ENCODE measurements at regions not wholly inside any gene's neighbourhood (a gene's known extent, or its start where the extent isn't known, plus 50 kb on each side); places are given as distances from the start of the nearest gene placed in this dataset.

GRCh38 chr9:97747201-97747965, 50.2 kb upstream of the XPA start:
- no peak for TF ChIP-seq POLR2A (IDR thresholded peaks at IDR 0.05)
- no peak for TF ChIP-seq CTCF (IDR thresholded peaks at IDR 0.05)
- Histone ChIP-seq H3K27ac (no peak overlapping the region), H3K4me3 (no peak overlapping the region), H3K9me3 (no peaks in the 10 kb centered on the region), H3K27me3 (no peaks in the 10 kb centered on the region), H3K4me1 (no peaks in the 10 kb centered on the region), H3K36me3 (replicated peaks in 1 of 2; ENCODE audit: insufficient read depth in 1 of 2, low read depth in 2 of 2) (no peaks in the 10 kb centered on the region)
- ATAC-seq, result no peak
- 58 to 64% methylated on average over 2 to 4 of the region's 4 CpGs for WGBS, 2 donors
- no peak for DNase-seq
- intact Hi-C loops (cut with DNase I), result no loop called here

DNA sequence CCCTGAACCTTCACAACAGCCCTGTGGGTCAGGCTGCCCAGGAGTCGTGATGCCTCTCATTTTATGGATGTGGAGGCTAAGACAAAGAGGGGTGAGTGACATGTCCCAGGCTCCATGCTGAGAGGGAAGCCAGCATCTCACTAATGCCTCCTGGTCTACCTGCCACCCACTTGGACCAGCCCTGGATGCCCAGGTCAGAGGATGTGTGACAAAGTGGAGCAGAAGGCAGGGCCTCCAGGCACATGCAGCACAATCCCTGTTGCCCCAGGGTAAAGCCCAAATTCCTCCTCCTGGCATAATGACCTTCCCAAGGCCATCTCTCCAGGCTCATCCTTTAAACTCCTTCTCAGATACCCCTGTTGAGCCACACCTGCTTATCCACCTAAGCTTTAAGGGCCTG, 51.4 kb upstream of the XPA start:
- Histone ChIP-seq H3K9me3 (no peaks in the 10 kb centered on the region), H3K27ac (no peak overlapping the region), H3K4me3 (no peak overlapping the region), H3K36me3 (replicated peaks in 1 of 2; ENCODE audit: insufficient read depth in 1 of 2, low read depth in 2 of 2) (no peaks in the 10 kb centered on the region), H3K27me3 (no peaks in the 10 kb centered on the region), H3K4me1 (no peaks in the 10 kb centered on the region)
- intact Hi-C loops (cut with DNase I), result no loop called here
- DNase-seq, result no peak
- ATAC-seq, result no peak
- TF ChIP-seq POLR2A (IDR thresholded peaks at IDR 0.05), result no peak
- TF ChIP-seq CTCF (IDR thresholded peaks at IDR 0.05), result no peak
- WGBS, 2 donors, result 50% methylated on average over 1 of the region's 1 CpG; no CpG with 5 or more reads in 1 of the 2 donors

DNA sequence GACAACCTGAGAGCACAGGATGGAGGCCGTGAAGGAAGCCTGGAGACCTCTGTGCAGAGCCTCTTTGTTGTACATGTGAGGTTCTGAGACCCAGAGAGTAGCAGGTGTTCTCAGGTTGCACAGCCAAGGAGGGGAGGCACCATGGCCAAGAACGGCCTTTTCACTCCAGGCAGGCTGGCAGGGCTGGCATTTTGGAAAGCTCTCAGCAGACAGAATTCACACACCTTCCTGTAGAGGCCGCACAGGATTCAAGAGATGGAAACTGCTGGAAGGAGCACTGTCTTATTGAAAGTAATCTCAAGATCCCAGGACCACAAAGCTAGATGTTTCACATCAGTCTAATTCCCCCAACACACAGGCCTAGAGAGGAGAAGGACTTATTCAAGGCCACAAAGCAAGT, 52.8 kb upstream of the XPA start:
- no peaks in the 10 kb centered on the region for H3K36me3 ChIP-seq (replicated peaks in 1 of 2; ENCODE audit: insufficient read depth in 1 of 2, low read depth in 2 of 2)
- H3K9me3 ChIP-seq, result no peaks in the 10 kb centered on the region
- DNase-seq (no peak), ATAC-seq (no peak)
- H3K4me3 ChIP-seq, result no peak overlapping the region
- H3K27ac ChIP-seq, result no peak overlapping the region
- H3K27me3 ChIP-seq, result no peaks in the 10 kb centered on the region
- TF ChIP-seq CTCF (IDR thresholded peaks at IDR 0.05) (no peak), POLR2A (IDR thresholded peaks at IDR 0.05) (no peak)
- no peaks in the 10 kb centered on the region for H3K4me1 ChIP-seq
- 75 to 77% methylated on average over 3 of the region's 3 CpGs for WGBS, 2 donors
- intact Hi-C loops (cut with DNase I), result no loop called here

DNA sequence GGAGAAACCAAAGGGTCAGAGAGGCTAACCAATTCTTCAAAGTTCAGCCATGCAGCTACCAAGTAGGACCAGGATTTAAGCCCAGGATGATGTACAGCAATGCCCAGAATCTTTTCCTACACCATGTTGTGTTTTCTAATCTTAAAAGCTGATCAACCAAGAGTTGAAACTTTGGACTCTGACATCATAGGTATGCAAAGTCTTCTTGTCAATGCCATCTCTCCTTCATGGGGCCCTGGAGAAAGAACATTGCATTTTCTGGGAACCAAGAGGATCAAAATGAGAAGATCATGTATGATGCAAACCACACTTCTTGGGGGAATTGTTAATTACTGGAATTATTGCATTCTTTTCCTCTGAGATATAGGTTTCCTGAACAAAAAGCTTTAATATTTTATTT, 54.4 kb upstream of the XPA start:
- TF ChIP-seq CTCF (IDR thresholded peaks at IDR 0.05) (no peak), POLR2A (IDR thresholded peaks at IDR 0.05) (no peak)
- ATAC-seq (no peak), DNase-seq (no peak)
- Histone ChIP-seq H3K27ac (no peak overlapping the region), H3K27me3 (no peaks in the 10 kb centered on the region), H3K9me3 (no peaks in the 10 kb centered on the region), H3K4me3 (no peak overlapping the region), H3K36me3 (replicated peaks in 1 of 2; ENCODE audit: insufficient read depth in 1 of 2, low read depth in 2 of 2) (no peaks in the 10 kb centered on the region), H3K4me1 (no peaks in the 10 kb centered on the region)
- intact Hi-C loops (cut with DNase I), result no loop called here

- ATAC-seq (no peak), DNase-seq (no peak)
- 79 to 83% methylated on average over 2 of the region's 2 CpGs for WGBS, 2 donors
- H3K27me3 ChIP-seq, result no peaks in the 10 kb centered on the region
- H3K4me1 ChIP-seq, result no peaks in the 10 kb centered on the region
- no peaks in the 10 kb centered on the region for H3K9me3 ChIP-seq
- no peak for TF ChIP-seq POLR2A (IDR thresholded peaks at IDR 0.05)
- no peak for TF ChIP-seq CTCF (IDR thresholded peaks at IDR 0.05)
- no peak overlapping the region for H3K4me3 ChIP-seq
- H3K27ac ChIP-seq, result no peak overlapping the region
- H3K36me3 ChIP-seq (replicated peaks in 1 of 2; ENCODE audit: insufficient read depth in 1 of 2, low read depth in 2 of 2), result no peaks in the 10 kb centered on the region
- intact Hi-C loops (cut with DNase I), result no loop called here
Measured at GRCh38 chr9:97752274-97752673, 55.1 kb upstream of the XPA start.
